Right lobe of liver (tissue), 6 donors: ENCODE measurements at regions not wholly inside any gene's neighbourhood (a gene's known extent, or its start where the extent isn't known, plus 50 kb on each side); places are given as distances from the start of the nearest gene placed in this dataset.
A peak's percentile ranks its signal among the peaks of the same experiment; 100 is the strongest.

Experiments
- ATAC-seq, 4 donors: fragments of 200-7000 bp; cut with Tn5 transposase; one replicate each; pipeline ENCODE4 v1.9.1; 2020; ENCODE audit warnings: mild to moderate bottlenecking in 4 of 4, moderate library complexity in 4 of 4
- DNase-seq, 3 donors: peaks; one replicate each; pipeline ENCODE4 v3.0.0-alpha.2; 2020
- H3K27ac ChIP-seq, 3 donors: fragments of 200-600 bp; one replicate each; pipeline ENCODE4 v1.8.0; 2022
- H3K27me3 ChIP-seq, 2 donors: fragments of 200-600 bp; one replicate each; pipeline ENCODE4 v1.8.0; 2022
- H3K36me3 ChIP-seq, 4 donors: fragments of 200-600 bp; sonication (generic) in 1 of 4; one replicate each; pipeline versions ENCODE4 v1.5.1 to v1.8.0; 2017 to 2022; ENCODE audit warnings: control low read depth in 1 of 4
- H3K4me1 ChIP-seq, 4 donors: fragments of 200-600 bp; sonication (generic) in 1 of 4; one replicate each; pipeline versions ENCODE4 v1.5.1 to v1.8.0; 2017 to 2022; ENCODE audit warnings: control low read depth in 1 of 4
- H3K4me3 ChIP-seq, 3 donors: fragments of 200-600 bp; one replicate each; pipeline ENCODE4 v1.8.0; 2022
- H3K9me3 ChIP-seq, 4 donors: fragments of 200-600 bp; sonication (generic) in 1 of 4; one replicate each; pipeline versions ENCODE4 v1.5.1 to v1.8.0; 2017 to 2022; ENCODE audit warnings: control low read depth in 1 of 4
- CTCF ChIP-seq, 4 donors: fragments of 200-600 bp in 3 of 4; fragments of 450-650 bp in 1 of 4; IDR thresholded peaks; one replicate each; pipeline versions ENCODE4 v1.5.1 to v1.8.0; 2016 to 2022; ENCODE audit warnings: antibody characterized with exemption in 4 of 4, mild to moderate bottlenecking in 2 of 4
- POLR2A ChIP-seq: fragments of 450-650 bp; IDR thresholded peaks from one replicate; pipeline ENCODE4 v1.6.1; 2017; ENCODE audit warnings: antibody characterized with exemption, mild to moderate bottlenecking
- WGBS: methylation state at CpG from one replicate; pipeline ENCODE4 v1.1.6; 2018; ENCODE audit warnings: low coverage, low lambda C conversion rate; ENCODE audit not compliant: insufficient coverage; ENCODE audit errors: missing lambda C conversion rate; 5-methylcytosine and 5-hydroxymethylcytosine counted together
- intact Hi-C, 2 donors: fragments of 100-400 bp; cut with DNase I; formaldehyde crosslinking; loops; one replicate each; pipeline versions ENCODE4 v1.11.2 to v1.14.1; 2022
- donor health status: DM: no; HTN: yes; CAD: no.
- donor health status: DM: no; HTN: no; CAD: no.
- donor health status: DM: no; HTN: no; CAD: no.
- donor health status: DM: no; HTN: yes; CAD: no.
- donor health status: DM: no; HTN: yes; CAD: no.

GRCh38 chr4:17097362-17097761, 198.9 kb upstream of the LDB2 start:
- H3K4me3 ChIP-seq, result no peak overlapping the region
- intact Hi-C loops, result no loop called here
- H3K27me3 ChIP-seq, result no peaks in the 10 kb centered on the region
- H3K27ac ChIP-seq, result no peak overlapping the region
- no peaks in the 10 kb centered on the region for H3K36me3 ChIP-seq
- H3K9me3 ChIP-seq, result no peaks in the 10 kb centered on the region
- ATAC-seq, result no peak
- no peaks in the 10 kb centered on the region for H3K4me1 ChIP-seq
- DNase-seq, result no peak
- WGBS, result 31% methylated on average over 1 of the region's 1 CpG
- no peak for TF ChIP-seq CTCF (IDR thresholded peaks at IDR 0.05)
- no peak for TF ChIP-seq POLR2A

DNA sequence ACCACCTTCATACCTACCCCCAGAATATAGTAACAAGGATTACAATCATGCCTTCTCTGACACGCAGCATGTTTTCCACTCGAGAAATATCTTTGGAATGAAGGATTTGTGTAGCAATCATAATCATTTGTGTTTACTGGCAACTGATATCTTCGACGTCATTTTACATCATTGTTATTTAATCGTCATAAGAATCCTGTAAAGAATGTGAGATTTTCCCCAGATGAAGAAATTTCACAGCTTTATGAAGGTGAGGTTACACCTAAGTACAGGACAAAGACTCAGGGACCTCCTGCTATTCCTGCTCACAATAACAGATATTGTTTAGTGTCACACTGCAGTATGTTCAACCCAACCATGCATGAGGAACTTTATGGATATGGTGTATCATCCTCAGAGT, 198.2 kb upstream of the LDB2 start:
- intact Hi-C loops, result no loop called here

GRCh38 chr4:17095771-17096170, 197.3 kb upstream of the LDB2 start:
- Histone ChIP-seq H3K27me3 (no peaks in the 10 kb centered on the region), H3K36me3 (no peaks in the 10 kb centered on the region), H3K9me3 (no peaks in the 10 kb centered on the region), H3K4me3 (no peak overlapping the region), H3K4me1 (no peaks in the 10 kb centered on the region), H3K27ac (no peak overlapping the region)
- intact Hi-C loops, result no loop called here
- WGBS, result 33% methylated on average over 2 of the region's 2 CpGs
- DNase-seq (no peak), ATAC-seq (no peak)
- TF ChIP-seq CTCF (IDR thresholded peaks at IDR 0.05) (no peak), POLR2A (no peak)

More for the DNA sequence above, 198.2 kb upstream of the LDB2 start:
- no peaks in the 10 kb centered on the region for H3K9me3 ChIP-seq
- 53% methylated on average over 5 of the region's 5 CpGs for WGBS
- no peaks in the 10 kb centered on the region for H3K36me3 ChIP-seq
- no peak for DNase-seq
- no peak for ATAC-seq
- no peak overlapping the region for H3K4me3 ChIP-seq
- H3K27ac ChIP-seq, result no peak overlapping the region
- no peaks in the 10 kb centered on the region for H3K27me3 ChIP-seq
- no peak for TF ChIP-seq CTCF (IDR thresholded peaks at IDR 0.05)
- no peak for TF ChIP-seq POLR2A
- H3K4me1 ChIP-seq, result no peaks in the 10 kb centered on the region

DNA sequence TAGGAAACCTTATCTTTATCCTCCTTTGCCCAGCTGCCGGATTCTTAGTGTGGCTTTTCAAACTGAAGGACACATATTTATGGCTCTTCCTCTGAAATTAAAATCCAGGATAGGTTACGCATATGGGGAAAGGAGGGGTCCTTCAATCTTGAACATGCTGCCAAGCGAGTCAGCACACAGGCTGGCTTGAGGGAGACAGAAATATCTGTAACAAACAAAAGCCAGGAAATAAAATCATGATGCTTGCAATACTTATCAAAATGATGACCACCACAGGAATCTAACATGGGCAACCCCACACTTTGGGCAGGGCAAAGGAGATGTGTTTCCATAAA, 196.4 kb upstream of the LDB2 start:
- TF ChIP-seq CTCF (IDR thresholded peaks at IDR 0.05) (no peak), POLR2A (no peak)
- Histone ChIP-seq H3K4me1 (no peaks in the 10 kb centered on the region), H3K27ac (no peak overlapping the region), H3K4me3 (no peak overlapping the region), H3K27me3 (no peaks in the 10 kb centered on the region), H3K36me3 (no peaks in the 10 kb centered on the region), H3K9me3 (no peaks in the 10 kb centered on the region)
- WGBS, result 27% methylated on average over 3 of the region's 3 CpGs
- intact Hi-C loops, result no loop called here
- no peak for DNase-seq
- ATAC-seq, result peak in 2 of 4 donors; percentile 10 to 14
